ENCODE measurements at regions not wholly inside any gene's neighbourhood (a gene's known extent, or its start where the extent isn't known, plus 50 kb on each side); places are given as distances from the start of the nearest gene placed in this dataset.

- H2BK15ac ChIP-seq (ENCODE audit: low read length), result no peak overlapping the region
- CTCF ChIA-PET (ENCODE audit: partially characterized antibody), result interaction anchor here (1.1 kb wide), 1 partner anchor 519 kb away, joined by 3 read pairs; no protein-coding TSS in a partner anchor
- peak overlapping the region; percentile 67; the same call in 1 of the 2 replicates for H2AFZ ChIP-seq (ENCODE audit: low read length)
- peaks cover 0 to 7% (median 1%) of the 10 kb centered on the region in 4 experiments; a peak in 2 of 7 replicates for H3K4me1 ChIP-seq (replicated peaks in 1 of 4; ENCODE audit: control insufficient read depth in 3 of 4, insufficient read depth in 4 of 4, low read length in 3 of 4)
- WGBS, 2 experiments (ENCODE audit: extremely low coverage in 1 of 2, insufficient coverage in 1 of 2, insufficient read length in 1 of 2, insufficient replicate concordance in 2 of 2, low coverage in 1 of 2, low lambda C conversion rate in 2 of 2, missing lambda C conversion rate in 1 of 2), result 30% methylated on average over 3 of the region's 4 CpGs; no CpG with 5 or more reads in 1 of the 2 experiments
- H3K27me3 ChIP-seq (replicated peaks in 1 of 4; ENCODE audit: control insufficient read depth in 3 of 4, extremely low read depth in 1 of 4, insufficient read depth in 3 of 4, low read length in 3 of 4), result no peaks in the 10 kb centered on the region
- no peaks in the 10 kb centered on the region for H3K9me3 ChIP-seq (ENCODE audit: insufficient read depth in 2 of 2, low read depth in 1 of 2, low read length in 1 of 2)
- no peak overlapping the region for H4K91ac ChIP-seq (replicated peaks; ENCODE audit: insufficient read length, low read length)
- no peak overlapping the region for H3K4me2 ChIP-seq (ENCODE audit: insufficient read depth in 1 of 2, low read depth in 2 of 2, low read length in 2 of 2)
- no peak overlapping the region for H3K27ac ChIP-seq (ENCODE audit: low read depth, low read length)
- H3K4ac ChIP-seq (replicated peaks; ENCODE audit: insufficient read length, low read depth, low read length), result no peak overlapping the region
- FAIRE-seq (no peak), DNase-seq (ENCODE audit: low read depth in 1 of 2, low spot score in 2 of 2) (no peak)
- H2AK5ac ChIP-seq (ENCODE audit: low read depth, low read length), result no peak overlapping the region
- H3K14ac ChIP-seq (ENCODE audit: insufficient read length), result no peak overlapping the region
- H4K8ac ChIP-seq (ENCODE audit: extremely low read depth, insufficient read depth, low read length), result no peak overlapping the region
- no peak overlapping the region for H3K4me3 ChIP-seq (ENCODE audit: extremely low read depth in 1 of 4, insufficient read depth in 2 of 4, low read depth in 3 of 4, low read length in 4 of 4)
- H3K23me2 ChIP-seq (ENCODE audit: low read depth, low read length), result no peaks in the 10 kb centered on the region
- H3K36me3 ChIP-seq (ENCODE audit: control insufficient read depth in 2 of 4, insufficient read depth in 4 of 4, low read length in 3 of 4), result no peaks in the 10 kb centered on the region
- H2BK5ac ChIP-seq (ENCODE audit: low read depth, low read length), result no peak overlapping the region
- POLR2A ChIA-PET (ENCODE audit: partially characterized antibody), result no interaction called here
- TF ChIP-seq RAD21 (IDR thresholded peaks at IDR 0.05 in 1 of 2, conservative IDR thresholded peaks at IDR 0.05 in 1 of 2; ENCODE audit: low read depth in 2 of 2, low read length in 2 of 2) (no peak), ATF2 (IDR thresholded peaks at IDR 0.05; ENCODE audit: low read length) (no peak), RNF2 (IDR thresholded peaks at IDR 0.05; ENCODE audit: borderline replicate concordance, low read depth, low read length, missing control alignments, poor library complexity, severe bottlenecking) (no peak)
- no peaks in the 10 kb centered on the region for H3K79me1 ChIP-seq (ENCODE audit: low read depth, low read length)
- H3K9ac ChIP-seq (replicated peaks in 1 of 4; ENCODE audit: extremely low read depth in 1 of 4, low read depth in 3 of 4, low read length in 3 of 4), result no peak overlapping the region
- no peak overlapping the region for H4K5ac ChIP-seq (ENCODE audit: insufficient read length, low read depth, low read length)
- H3K23ac ChIP-seq (ENCODE audit: insufficient read length), result no peak overlapping the region
- H2BK120ac ChIP-seq (replicated peaks; ENCODE audit: low read depth, low read length), result no peak overlapping the region
- H3K56ac ChIP-seq (replicated peaks; ENCODE audit: insufficient read length, low read depth, low read length), result no peak overlapping the region
- no peaks in the 10 kb centered on the region for H3K79me2 ChIP-seq (ENCODE audit: control insufficient read depth in 1 of 2, insufficient read depth in 2 of 2, low read length in 2 of 2)
- H3K18ac ChIP-seq (ENCODE audit: extremely low read depth, low read length), result no peak overlapping the region
- no peak overlapping the region for H2BK20ac ChIP-seq (ENCODE audit: low read length)
- no peak overlapping the region for H2BK12ac ChIP-seq (ENCODE audit: low read depth, low read length)
- H4K20me1 ChIP-seq (replicated peaks in 1 of 2; ENCODE audit: control insufficient read depth in 1 of 2, insufficient read depth in 2 of 2, low read length in 2 of 2), result no peaks in the 10 kb centered on the region
These were observed 1293.7 kb downstream of the EPHA7 start for GRCh38 chr6:92125681-92126080.

All from H1 (cell line).